ENCODE measurements at regions not wholly inside any gene's neighbourhood (a gene's known extent, or its start where the extent isn't known, plus 50 kb on each side); places are given as distances from the start of the nearest gene placed in this dataset.
"Not testable (repeated sequence)": the region's sequence is repeated elsewhere in the genome, so short reads cannot be mapped to it uniquely, and the experiment has no call there.

DNA sequence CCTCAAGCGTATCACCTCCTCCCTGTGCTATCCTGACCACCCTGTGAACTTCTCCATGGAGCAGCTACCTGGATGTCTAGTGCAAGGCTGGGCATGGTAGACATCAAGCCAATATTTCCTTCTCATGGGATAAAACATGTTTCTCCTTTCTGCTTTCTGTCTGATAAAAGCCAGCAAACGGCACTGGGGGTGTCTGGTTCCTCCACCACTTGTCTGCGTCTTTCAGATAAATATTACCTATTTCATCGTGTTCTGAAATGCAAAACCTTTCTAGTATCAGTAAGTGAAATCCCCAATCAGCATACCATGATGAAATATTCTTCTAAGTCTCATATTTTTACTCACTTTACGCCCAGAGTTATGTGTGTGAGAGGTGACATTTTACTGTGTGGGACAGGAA lies 340.2 kb downstream of the BCL2L11 start:
- H3K4me3 ChIP-seq; H3K4me1 ChIP-seq; H3K9me3 ChIP-seq; DNase-seq; H3K36me3 ChIP-seq; in situ Hi-C loops (cut with MboI; ENCODE audit: low sequenced_read_pairs in 4 of 4); H3K27me3 ChIP-seq; H3K27ac ChIP-seq; ATAC-seq; intact Hi-C loops (cut with DNase I; ENCODE audit: low total_unique reads): not testable (repeated sequence)

GRCh38 chr2:111461831-111462230 lies 341.1 kb downstream of the BCL2L11 start:
- H3K27ac ChIP-seq; H3K4me1 ChIP-seq; DNase-seq; H3K27me3 ChIP-seq; ATAC-seq; in situ Hi-C loops (cut with MboI; ENCODE audit: low sequenced_read_pairs in 4 of 4); intact Hi-C loops (cut with DNase I; ENCODE audit: low total_unique reads); H3K9me3 ChIP-seq; H3K4me3 ChIP-seq; H3K36me3 ChIP-seq: not testable (repeated sequence)

GRCh38 chr2:111462572-111462971 lies 341.9 kb downstream of the BCL2L11 start:
- ATAC-seq; H3K27ac ChIP-seq; H3K4me1 ChIP-seq; H3K9me3 ChIP-seq; DNase-seq; H3K4me3 ChIP-seq; H3K36me3 ChIP-seq; intact Hi-C loops (cut with DNase I; ENCODE audit: low total_unique reads); in situ Hi-C loops (cut with MboI; ENCODE audit: low sequenced_read_pairs in 4 of 4); H3K27me3 ChIP-seq: not testable (repeated sequence)

DNA sequence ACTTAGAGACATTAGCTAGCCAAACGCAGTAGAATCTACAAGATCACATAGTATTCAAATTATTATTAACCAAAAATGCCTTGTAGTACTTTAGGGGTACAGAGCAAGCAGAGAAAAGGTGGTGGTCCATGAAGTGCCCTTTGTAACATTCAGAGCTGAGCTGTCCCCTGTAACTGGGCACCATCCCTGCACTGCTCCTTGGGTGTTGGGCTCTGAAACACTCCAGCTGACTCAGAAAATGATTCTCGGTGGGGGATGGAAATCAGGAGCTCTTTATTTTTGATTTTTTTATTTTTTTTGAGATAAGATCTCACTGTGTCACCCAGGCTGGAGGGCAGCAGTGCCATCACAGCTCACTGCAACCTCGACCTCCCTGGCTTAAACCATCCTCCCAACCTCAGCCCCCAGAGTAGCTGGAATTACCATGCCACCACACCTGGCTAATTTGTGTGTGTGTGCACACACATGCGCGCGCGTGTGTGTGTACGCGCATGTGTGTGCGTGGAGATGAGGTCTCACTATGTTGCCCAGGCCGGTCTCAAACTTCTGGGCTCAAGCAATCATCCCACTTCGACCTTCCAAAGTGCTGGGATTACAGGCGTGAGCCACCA lies 342.6 kb downstream of the BCL2L11 start:
- in situ Hi-C loops (cut with MboI; ENCODE audit: low sequenced_read_pairs in 4 of 4); intact Hi-C loops (cut with DNase I; ENCODE audit: low total_unique reads); H3K36me3 ChIP-seq; H3K4me3 ChIP-seq; DNase-seq; H3K27me3 ChIP-seq; H3K4me1 ChIP-seq; H3K9me3 ChIP-seq: not testable (repeated sequence)
- peak in 1 of 2 donors; percentile 21 for ATAC-seq
- H3K27ac ChIP-seq: peak overlapping the region in 3 of 4 donors; percentile 37 to 46 (median 43)

DNA sequence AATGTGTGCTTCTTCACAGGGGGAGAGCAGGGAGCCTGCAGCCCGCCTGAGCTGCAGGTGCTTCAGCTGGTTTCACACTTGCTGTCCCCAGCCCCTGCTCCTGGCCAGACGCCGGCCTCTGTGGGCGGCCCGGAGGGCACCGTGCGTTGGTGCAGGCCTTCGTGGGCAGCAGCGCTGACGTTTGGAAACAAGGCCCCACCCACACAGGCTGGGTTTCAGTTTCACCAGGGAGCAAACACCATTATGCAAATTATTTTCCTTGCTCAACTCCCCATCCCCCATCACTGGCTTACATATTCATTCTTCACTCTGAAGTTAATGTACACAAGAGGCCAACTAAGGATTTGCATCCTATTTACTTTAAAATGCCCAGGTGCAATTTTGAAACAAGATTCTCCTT lies 343.2 kb downstream of the BCL2L11 start:
- H3K27me3 ChIP-seq; H3K36me3 ChIP-seq; DNase-seq; in situ Hi-C loops (cut with MboI; ENCODE audit: low sequenced_read_pairs in 4 of 4); H3K9me3 ChIP-seq; intact Hi-C loops (cut with DNase I; ENCODE audit: low total_unique reads); H3K4me1 ChIP-seq; H3K4me3 ChIP-seq: not testable (repeated sequence)
- peak overlapping the region in 2 of 4 donors; percentile 43 to 46 for H3K27ac ChIP-seq
- ATAC-seq: peak; percentile 79 to 92

DNA sequence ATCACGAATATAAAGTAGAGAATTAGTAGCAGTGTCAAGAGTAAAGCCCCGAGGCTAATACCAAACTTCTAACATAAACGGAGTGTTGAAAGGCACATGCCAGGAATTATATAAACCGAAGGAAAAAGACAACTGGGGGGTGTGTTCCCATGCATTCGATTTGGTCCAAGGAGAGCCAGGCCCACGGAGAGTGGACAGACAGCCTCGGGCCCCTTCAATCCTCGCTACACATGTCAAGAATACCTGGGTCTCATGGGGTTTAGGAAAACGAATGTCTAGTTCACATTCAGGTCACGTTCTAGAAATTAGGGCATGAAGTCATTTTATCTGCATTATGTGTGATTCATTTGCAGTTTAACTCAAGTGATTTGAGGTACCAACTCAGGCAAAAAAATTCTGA lies 343.7 kb downstream of the BCL2L11 start:
- intact Hi-C loops (cut with DNase I; ENCODE audit: low total_unique reads); H3K4me1 ChIP-seq; DNase-seq; in situ Hi-C loops (cut with MboI; ENCODE audit: low sequenced_read_pairs in 4 of 4); ATAC-seq; H3K36me3 ChIP-seq; H3K4me3 ChIP-seq; H3K9me3 ChIP-seq; H3K27me3 ChIP-seq: not testable (repeated sequence)
- peak overlapping the region in 1 of 4 donors; percentile 9 for H3K27ac ChIP-seq

DNA sequence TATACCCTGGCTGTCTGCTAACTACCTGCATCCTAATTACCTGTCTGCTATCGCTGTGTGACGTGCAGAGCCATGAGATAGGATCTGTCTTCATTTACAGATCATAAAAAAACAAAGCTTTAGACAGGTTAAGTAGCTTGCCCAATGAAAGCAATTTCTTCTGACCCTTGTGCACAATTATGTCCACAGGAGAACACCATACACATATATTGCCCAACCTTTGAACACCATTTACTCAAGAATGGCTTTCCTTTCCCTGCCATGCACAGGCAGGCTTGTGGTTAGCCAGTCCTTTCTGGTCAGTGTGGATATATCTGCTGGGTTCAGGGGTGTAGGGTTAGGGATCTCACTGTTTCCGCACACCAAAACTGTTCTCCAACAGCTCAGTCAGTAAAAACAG lies 344.8 kb downstream of the BCL2L11 start:
- intact Hi-C loops (cut with DNase I; ENCODE audit: low total_unique reads); H3K27ac ChIP-seq; in situ Hi-C loops (cut with MboI; ENCODE audit: low sequenced_read_pairs in 4 of 4); H3K4me3 ChIP-seq; H3K27me3 ChIP-seq; ATAC-seq; H3K9me3 ChIP-seq; DNase-seq; H3K4me1 ChIP-seq; H3K36me3 ChIP-seq: not testable (repeated sequence)

GRCh38 chr2:111466744-111467143 lies 346.0 kb downstream of the BCL2L11 start:
- H3K27me3 ChIP-seq; ATAC-seq; H3K27ac ChIP-seq; H3K4me3 ChIP-seq; in situ Hi-C loops (cut with MboI; ENCODE audit: low sequenced_read_pairs in 4 of 4); H3K36me3 ChIP-seq; H3K4me1 ChIP-seq; H3K9me3 ChIP-seq; DNase-seq; intact Hi-C loops (cut with DNase I; ENCODE audit: low total_unique reads): not testable (repeated sequence)

DNA sequence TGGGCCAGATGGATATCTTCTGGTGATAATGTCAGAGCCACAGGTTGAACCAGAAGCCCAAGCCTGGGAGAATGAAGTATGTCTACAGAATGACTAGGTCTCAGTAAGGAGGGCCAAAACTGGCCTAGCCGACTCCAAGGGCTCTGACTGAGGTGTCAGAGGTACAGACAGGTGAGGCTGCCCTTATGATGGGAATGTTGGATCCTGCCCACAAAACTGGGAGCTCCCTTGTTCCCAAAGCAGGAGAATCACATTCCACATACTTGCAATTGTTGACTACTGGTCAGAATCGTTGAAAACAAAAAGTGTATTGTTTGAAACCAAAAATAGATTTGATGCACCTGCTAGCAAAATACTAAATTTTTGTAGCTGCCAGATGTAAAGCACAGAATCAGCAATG lies 350.2 kb downstream of the BCL2L11 start:
- in situ Hi-C loops (cut with MboI; ENCODE audit: low sequenced_read_pairs in 4 of 4); H3K4me1 ChIP-seq: not testable (repeated sequence)

GRCh38 chr2:111471791-111472530 lies 351.2 kb downstream of the BCL2L11 start:
- H3K9me3 ChIP-seq; H3K4me1 ChIP-seq; H3K27me3 ChIP-seq; ATAC-seq; in situ Hi-C loops (cut with MboI; ENCODE audit: low sequenced_read_pairs in 4 of 4); DNase-seq; H3K36me3 ChIP-seq; H3K27ac ChIP-seq; H3K4me3 ChIP-seq; intact Hi-C loops (cut with DNase I; ENCODE audit: low total_unique reads): not testable (repeated sequence)

More for the DNA sequence above, 350.2 kb downstream of the BCL2L11 start:
- H3K9me3 ChIP-seq; DNase-seq; intact Hi-C loops (cut with DNase I; ENCODE audit: low total_unique reads); H3K27me3 ChIP-seq; ATAC-seq; H3K4me3 ChIP-seq; H3K27ac ChIP-seq; H3K36me3 ChIP-seq: not testable (repeated sequence)

DNA sequence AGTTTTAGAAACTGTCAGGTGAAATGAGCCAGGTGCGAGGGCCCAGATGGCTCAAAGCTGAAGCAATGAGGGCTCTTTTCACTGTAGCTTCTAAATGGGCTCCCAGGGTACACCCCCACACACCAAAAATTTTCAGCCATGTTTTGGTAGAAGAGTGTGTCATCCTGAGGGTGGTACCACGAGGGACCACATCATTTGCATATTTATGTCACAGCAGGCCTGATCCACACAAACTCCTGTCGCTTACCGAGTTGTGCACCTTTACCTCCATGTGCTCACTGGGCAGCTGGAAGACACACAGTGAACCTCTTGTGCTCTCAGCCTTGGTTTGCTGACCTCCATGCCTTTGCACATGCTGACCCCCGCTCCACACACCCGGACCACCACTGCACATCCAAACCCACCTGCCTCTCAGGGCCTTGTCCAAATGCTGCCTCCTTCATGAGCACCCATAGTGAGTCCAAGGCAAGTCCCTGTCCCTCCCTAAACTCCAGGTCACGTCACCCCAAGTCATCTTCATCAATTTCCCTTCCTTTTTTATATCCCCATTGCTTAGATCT lies 352.2 kb downstream of the BCL2L11 start:
- H3K36me3 ChIP-seq; ATAC-seq; H3K4me3 ChIP-seq; H3K4me1 ChIP-seq; H3K27me3 ChIP-seq; DNase-seq; intact Hi-C loops (cut with DNase I; ENCODE audit: low total_unique reads); H3K9me3 ChIP-seq; H3K27ac ChIP-seq; in situ Hi-C loops (cut with MboI; ENCODE audit: low sequenced_read_pairs in 4 of 4): not testable (repeated sequence)
